ENCODE measurements at regions not wholly inside any gene's neighbourhood (a gene's known extent, or its start where the extent isn't known, plus 50 kb on each side); places are given as distances from the start of the nearest gene placed in this dataset.

DNA sequence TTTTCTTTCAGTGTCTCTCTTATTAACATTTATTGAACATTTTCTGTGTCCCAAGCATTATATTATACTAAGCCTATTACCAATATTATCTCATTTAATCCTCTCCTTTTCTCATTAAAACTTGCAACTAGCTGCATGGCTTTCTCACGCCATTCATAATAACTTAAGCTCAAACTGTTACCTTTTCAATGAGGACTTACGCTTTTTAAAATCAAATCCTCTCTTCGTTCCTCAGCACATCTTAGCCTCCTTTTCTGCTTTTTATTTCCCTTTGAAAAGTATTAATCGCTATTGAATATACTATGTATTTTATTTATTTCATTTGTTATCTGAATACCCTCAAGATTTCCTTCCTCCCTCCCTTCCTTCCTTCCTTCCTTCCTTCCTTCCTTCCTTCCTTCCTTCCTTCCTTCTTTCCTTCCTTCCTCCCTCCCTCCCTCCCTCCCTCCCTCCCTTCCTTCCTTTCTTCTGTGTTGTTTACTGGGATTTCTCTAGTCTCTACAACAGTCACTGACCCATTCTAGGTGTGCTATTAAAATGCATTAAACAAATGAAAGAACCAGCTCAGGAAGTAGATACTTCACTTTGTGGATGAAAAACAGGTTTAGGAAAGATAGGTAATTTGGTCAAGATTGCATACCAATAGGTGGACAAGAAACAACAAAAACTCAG, 294.1 kb upstream of the TUT7 start:
- no peak for TF ChIP-seq CTCF (IDR thresholded peaks at IDR 0.05; ENCODE audit: low read depth, low read length)
- TF ChIP-seq EZH2phosphoT487 (IDR thresholded peaks at IDR 0.05; ENCODE audit: low read depth), result no peak
- no peaks in the 10 kb centered on the region for H3K9me3 ChIP-seq (ENCODE audit: insufficient read depth, low read length)
- no peaks in the 10 kb centered on the region for H3K36me3 ChIP-seq (replicated peaks; ENCODE audit: low read depth, low read length)
- no peak overlapping the region for H2AFZ ChIP-seq (ENCODE audit: low read depth, low read length)
- no peak overlapping the region for H3K4me2 ChIP-seq (ENCODE audit: low read length)
- H3K27ac ChIP-seq (ENCODE audit: low read length), result no peak overlapping the region
- H3K79me2 ChIP-seq (ENCODE audit: low read length), result no peaks in the 10 kb centered on the region
- H4K20me1 ChIP-seq (ENCODE audit: insufficient read depth, low read length), result no peaks in the 10 kb centered on the region
- no peaks in the 10 kb centered on the region; the same call in 1 of the 2 replicates for H3K27me3 ChIP-seq (ENCODE audit: low read depth, low read length)
- no peak overlapping the region for H3K4me3 ChIP-seq (ENCODE audit: low read length)
- no peaks in the 10 kb centered on the region for H3K4me1 ChIP-seq (ENCODE audit: low read length)
- no peak overlapping the region for H3K9ac ChIP-seq (ENCODE audit: low read length)

- H3K4me3 ChIP-seq (ENCODE audit: low read length), result no peak overlapping the region
- TF ChIP-seq CTCF (IDR thresholded peaks at IDR 0.05; ENCODE audit: low read depth, low read length) (no peak), EZH2phosphoT487 (IDR thresholded peaks at IDR 0.05; ENCODE audit: low read depth) (no peak)
- no peaks in the 10 kb centered on the region for H3K9me3 ChIP-seq (ENCODE audit: insufficient read depth, low read length)
These were observed 291.1 kb upstream of the TUT7 start for GRCh38 chr9:86645303-86645702.

GRCh38 chr9:86644675-86645034, 290.4 kb upstream of the TUT7 start:
- no peak overlapping the region for H3K4me2 ChIP-seq (ENCODE audit: low read length)
- no peaks in the 10 kb centered on the region for H3K36me3 ChIP-seq (replicated peaks; ENCODE audit: low read depth, low read length)
- H3K9ac ChIP-seq (ENCODE audit: low read length), result no peak overlapping the region
- H3K4me3 ChIP-seq (ENCODE audit: low read length), result no peak overlapping the region
- no peaks in the 10 kb centered on the region for H3K4me1 ChIP-seq (ENCODE audit: low read length)
- H3K9me3 ChIP-seq (ENCODE audit: insufficient read depth, low read length), result no peaks in the 10 kb centered on the region
- no peak overlapping the region for H2AFZ ChIP-seq (ENCODE audit: low read depth, low read length)
- TF ChIP-seq EZH2phosphoT487 (IDR thresholded peaks at IDR 0.05; ENCODE audit: low read depth) (no peak), CTCF (IDR thresholded peaks at IDR 0.05; ENCODE audit: low read depth, low read length) (no peak)
- H3K79me2 ChIP-seq (ENCODE audit: low read length), result no peaks in the 10 kb centered on the region
- no peak overlapping the region for H3K27ac ChIP-seq (ENCODE audit: low read length)
- no peaks in the 10 kb centered on the region; the same call in 1 of the 2 replicates for H3K27me3 ChIP-seq (ENCODE audit: low read depth, low read length)
- H4K20me1 ChIP-seq (ENCODE audit: insufficient read depth, low read length), result no peaks in the 10 kb centered on the region

More at GRCh38 chr9:86645303-86645702, 291.1 kb upstream of the TUT7 start:
- H4K20me1 ChIP-seq (ENCODE audit: insufficient read depth, low read length), result no peaks in the 10 kb centered on the region
- no peak overlapping the region for H3K27ac ChIP-seq (ENCODE audit: low read length)
- H3K27me3 ChIP-seq (ENCODE audit: low read depth, low read length), result no peaks in the 10 kb centered on the region; the same call in 1 of the 2 replicates
- no peak overlapping the region for H3K4me2 ChIP-seq (ENCODE audit: low read length)
- H3K79me2 ChIP-seq (ENCODE audit: low read length), result no peaks in the 10 kb centered on the region
- no peak overlapping the region for H2AFZ ChIP-seq (ENCODE audit: low read depth, low read length)
- H3K36me3 ChIP-seq (replicated peaks; ENCODE audit: low read depth, low read length), result no peaks in the 10 kb centered on the region
- H3K4me1 ChIP-seq (ENCODE audit: low read length), result no peaks in the 10 kb centered on the region
- H3K9ac ChIP-seq (ENCODE audit: low read length), result no peak overlapping the region

- TF ChIP-seq CTCF (IDR thresholded peaks at IDR 0.05; ENCODE audit: low read depth, low read length) (no peak), EZH2phosphoT487 (IDR thresholded peaks at IDR 0.05; ENCODE audit: low read depth) (no peak)
- no peaks in the 10 kb centered on the region for H3K9me3 ChIP-seq (ENCODE audit: insufficient read depth, low read length)
- no peak overlapping the region for H3K27ac ChIP-seq (ENCODE audit: low read length)
These were observed 289.9 kb upstream of the TUT7 start for GRCh38 chr9:86643946-86644674.

More at GRCh38 chr9:86643946-86644674, 289.9 kb upstream of the TUT7 start:
- Histone ChIP-seq H2AFZ (ENCODE audit: low read depth, low read length) (no peak overlapping the region), H3K4me1 (ENCODE audit: low read length) (no peaks in the 10 kb centered on the region), H3K4me2 (ENCODE audit: low read length) (no peak overlapping the region), H3K4me3 (ENCODE audit: low read length) (no peak overlapping the region), H3K36me3 (replicated peaks; ENCODE audit: low read depth, low read length) (no peaks in the 10 kb centered on the region), H4K20me1 (ENCODE audit: insufficient read depth, low read length) (no peaks in the 10 kb centered on the region), H3K27me3 (ENCODE audit: low read depth, low read length) (no peaks in the 10 kb centered on the region), H3K9ac (ENCODE audit: low read length) (no peak overlapping the region), H3K79me2 (ENCODE audit: low read length) (no peaks in the 10 kb centered on the region)
